NB4 (cell line): ENCODE measurements at regions not wholly inside any gene's neighbourhood (a gene's known extent, or its start where the extent isn't known, plus 50 kb on each side); places are given as distances from the start of the nearest gene placed in this dataset.
A peak's percentile ranks its signal among the peaks of the same experiment; 100 is the strongest.

ENCODE experiments used
- CTCF ChIP-seq: IDR thresholded peaks from one replicate; pipeline ENCODE4 v1.5.1; 2012; ENCODE audit warnings: low read depth, low read length
- TF ChIP-seq, protein P1 (sequence below): IDR thresholded peaks from 2 replicates; pipeline ENCODE4 v1.6.1; 2011; ENCODE audit warnings: low read depth, low read length

DNA sequence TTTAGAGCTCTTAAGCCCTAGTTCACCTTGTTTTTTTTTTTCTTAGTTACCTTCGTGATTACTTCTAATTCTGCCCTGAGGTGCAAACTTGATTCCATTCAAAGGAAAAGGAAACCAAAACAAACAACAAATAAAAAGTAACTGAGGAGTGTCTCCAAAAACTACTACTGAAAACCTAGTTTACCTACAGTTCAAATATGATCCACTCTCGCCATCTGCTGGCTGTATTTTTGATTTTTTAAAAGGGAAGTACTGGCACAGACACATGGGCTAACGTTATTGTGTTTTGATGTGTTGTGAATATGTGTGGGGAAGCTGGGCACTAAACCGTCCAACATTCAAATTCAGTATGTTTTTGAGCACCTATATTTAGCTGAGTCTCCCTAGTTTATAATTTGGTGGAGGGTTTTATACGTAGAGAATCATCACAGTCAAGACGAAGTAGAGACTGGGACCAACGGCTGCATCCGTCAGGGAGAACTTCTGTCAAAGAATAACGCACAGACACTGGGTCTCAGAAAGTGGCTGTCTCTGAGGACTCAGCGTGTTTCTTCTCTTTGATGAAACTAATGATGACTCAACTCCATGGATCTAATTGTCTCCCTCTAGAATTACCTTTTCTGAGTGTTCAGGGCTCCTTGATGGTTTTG lies 373.5 kb upstream of the BTBD3 start:
- peak; percentile 19 for TF ChIP-seq CTCF
- TF ChIP-seq, protein P1, sequence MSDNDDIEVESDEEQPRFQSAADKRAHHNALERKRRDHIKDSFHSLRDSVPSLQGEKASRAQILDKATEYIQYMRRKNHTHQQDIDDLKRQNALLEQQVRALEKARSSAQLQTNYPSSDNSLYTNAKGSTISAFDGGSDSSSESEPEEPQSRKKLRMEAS = peak; percentile 6; the same call in 1 of the 2 replicates
